NCI-H345 treated with DMSO at 0.1 percent for 48 hours (cell line): ENCODE measurements at regions not wholly inside any gene's neighbourhood (a gene's known extent, or its start where the extent isn't known, plus 50 kb on each side); places are given as distances from the start of the nearest gene placed in this dataset.

Experiments
- DNase-seq: peaks from one replicate; lab custom pipeline; 2025; ENCODE audit not compliant: unreplicated experiment; lab: John Stamatoyannopoulos, UW

GRCh38 chr3:174767853-174768382, 91.2 kb upstream of the NAALADL2 start:
- no peak for DNase-seq

- DNase-seq, result no peak
Observed at GRCh38 chr3:174769171-174769570, 90.0 kb upstream of the NAALADL2 start.

- DNase-seq, result no peak
Observed at GRCh38 chr3:174775603-174776002, 83.5 kb upstream of the NAALADL2 start.

GRCh38 chr3:174776123-174776522, 83.0 kb upstream of the NAALADL2 start:
- DNase-seq, result no peak

GRCh38 chr3:174776636-174777035, 82.5 kb upstream of the NAALADL2 start:
- DNase-seq, result no peak

DNA sequence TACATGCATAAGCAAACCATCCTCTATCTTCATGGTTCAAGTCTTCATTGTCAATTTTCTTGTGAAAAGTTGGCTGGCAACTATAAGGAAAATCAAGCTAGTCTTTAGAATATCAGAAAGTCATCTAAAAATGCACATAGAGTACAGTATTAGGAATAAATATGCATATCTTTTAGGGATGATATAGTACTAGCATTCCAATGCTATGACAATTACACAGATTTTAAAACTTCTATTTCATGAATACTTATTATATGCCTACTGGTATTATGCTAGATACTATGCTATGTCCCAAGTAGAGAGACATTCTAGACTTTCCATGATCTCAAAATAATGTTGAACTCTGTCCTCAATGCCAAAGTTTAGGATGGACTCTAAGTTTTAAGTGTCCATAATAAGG, 81.3 kb upstream of the NAALADL2 start:
- DNase-seq, result no peak

- DNase-seq, result no peak
Observed at GRCh38 chr3:174783502-174783901, 75.6 kb upstream of the NAALADL2 start.

- no peak for DNase-seq
Observed at GRCh38 chr3:174784206-174784934, 74.8 kb upstream of the NAALADL2 start.

- DNase-seq, result no peak
Observed at GRCh38 chr3:174786825-174787224, 72.3 kb upstream of the NAALADL2 start.

DNA sequence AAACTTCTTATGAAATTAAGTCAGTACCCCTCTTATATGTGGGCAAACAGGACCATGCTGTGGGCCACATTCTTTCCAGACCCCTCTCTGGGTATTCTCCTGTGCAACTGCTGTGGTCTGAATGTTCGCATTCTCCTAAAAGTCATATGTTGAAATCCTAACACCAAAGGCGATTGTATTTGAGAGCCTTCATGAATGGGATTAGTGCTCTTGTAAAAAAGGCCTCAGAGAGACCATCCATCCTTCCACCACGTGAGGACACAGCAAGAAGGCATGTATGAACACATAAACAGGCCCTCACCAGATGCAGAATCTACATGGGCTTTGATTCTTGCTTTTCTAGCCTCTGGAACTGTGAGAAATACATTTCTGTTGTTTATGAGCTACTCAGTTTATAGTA, 68.0 kb upstream of the NAALADL2 start:
- no peak for DNase-seq

- no peak for DNase-seq
Observed at GRCh38 chr3:174792864-174793263, 66.3 kb upstream of the NAALADL2 start.
